ENCODE measurements at regions not wholly inside any gene's neighbourhood (a gene's known extent, or its start where the extent isn't known, plus 50 kb on each side); places are given as distances from the start of the nearest gene placed in this dataset.

DNA sequence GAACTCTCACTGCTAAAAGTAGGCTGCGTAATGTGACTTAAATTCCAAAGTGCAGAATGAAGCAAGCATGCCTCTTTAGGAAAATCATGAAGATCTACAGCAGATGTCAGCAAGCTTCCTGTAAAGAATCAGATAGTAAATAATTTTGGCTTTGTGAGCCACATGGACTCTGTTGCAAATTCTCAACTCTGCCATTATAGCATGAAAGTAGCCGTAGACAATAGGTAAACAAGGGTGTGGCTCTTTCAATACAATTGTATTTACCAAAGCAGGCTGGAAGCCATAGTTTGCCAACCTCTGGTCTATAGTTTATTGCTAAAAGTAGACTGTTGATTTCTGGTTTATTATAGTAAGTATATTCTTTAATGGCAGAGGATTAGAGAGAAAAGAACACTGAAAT, 80.3 kb upstream of the FAM9B start:
- TF ChIP-seq EZH2 (IDR thresholded peaks at IDR 0.05; ENCODE audit: low read depth, low read length, severe bottlenecking), result no peak
- TF ChIP-seq, protein P1, sequence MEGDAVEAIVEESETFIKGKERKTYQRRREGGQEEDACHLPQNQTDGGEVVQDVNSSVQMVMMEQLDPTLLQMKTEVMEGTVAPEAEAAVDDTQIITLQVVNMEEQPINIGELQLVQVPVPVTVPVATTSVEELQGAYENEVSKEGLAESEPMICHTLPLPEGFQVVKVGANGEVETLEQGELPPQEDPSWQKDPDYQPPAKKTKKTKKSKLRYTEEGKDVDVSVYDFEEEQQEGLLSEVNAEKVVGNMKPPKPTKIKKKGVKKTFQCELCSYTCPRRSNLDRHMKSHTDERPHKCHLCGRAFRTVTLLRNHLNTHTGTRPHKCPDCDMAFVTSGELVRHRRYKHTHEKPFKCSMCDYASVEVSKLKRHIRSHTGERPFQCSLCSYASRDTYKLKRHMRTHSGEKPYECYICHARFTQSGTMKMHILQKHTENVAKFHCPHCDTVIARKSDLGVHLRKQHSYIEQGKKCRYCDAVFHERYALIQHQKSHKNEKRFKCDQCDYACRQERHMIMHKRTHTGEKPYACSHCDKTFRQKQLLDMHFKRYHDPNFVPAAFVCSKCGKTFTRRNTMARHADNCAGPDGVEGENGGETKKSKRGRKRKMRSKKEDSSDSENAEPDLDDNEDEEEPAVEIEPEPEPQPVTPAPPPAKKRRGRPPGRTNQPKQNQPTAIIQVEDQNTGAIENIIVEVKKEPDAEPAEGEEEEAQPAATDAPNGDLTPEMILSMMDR (IDR thresholded peaks at IDR 0.05; ENCODE audit: control extremely low read depth in 1 of 3, insufficient read depth in 1 of 3, low read depth in 1 of 3, low read length in 3 of 3), result no peak
- TF ChIP-seq ASH2L (IDR thresholded peaks at IDR 0.05; ENCODE audit: low read length), result no peak
- TF ChIP-seq KDM1A (IDR thresholded peaks at IDR 0.05; ENCODE audit: borderline replicate concordance, low read length), result no peak
- TF ChIP-seq ZNF274 (IDR thresholded peaks at IDR 0.05; ENCODE audit: borderline replicate concordance, extremely low read depth, low read length), result no peak
- TF ChIP-seq SRF (IDR thresholded peaks at IDR 0.05; ENCODE audit: low read depth, low read length), result no peak
- no peak for TF ChIP-seq RAD21 (IDR thresholded peaks at IDR 0.05 in 1 of 2, conservative IDR thresholded peaks at IDR 0.05 in 1 of 2; ENCODE audit: low read depth in 2 of 2, low read length in 2 of 2)
- no peak for TF ChIP-seq CREB1 (IDR thresholded peaks at IDR 0.05)
- no peak for TF ChIP-seq POLR2A (IDR thresholded peaks at IDR 0.05; ENCODE audit: control extremely low read depth in 1 of 2, low read depth in 2 of 2, low read length in 2 of 2)
- no peak for TF ChIP-seq POLR2AphosphoS5 (IDR thresholded peaks at IDR 0.05; ENCODE audit: low read depth, low read length)
- TF ChIP-seq EP300 (IDR thresholded peaks at IDR 0.05; ENCODE audit: borderline replicate concordance in 1 of 2, low read depth in 2 of 2, low read length in 2 of 2), result no peak
